Midbrain (tissue), 1 donor: ENCODE measurements at regions not wholly inside any gene's neighbourhood (a gene's known extent, or its start where the extent isn't known, plus 50 kb on each side); places are given as distances from the start of the nearest gene placed in this dataset.
"Not testable (repeated sequence)": the region's sequence is repeated elsewhere in the genome, so short reads cannot be mapped to it uniquely, and the experiment has no call there.

Experiments used
- DNase-seq: peaks from one replicate; lab custom pipeline; 2025; lab: John Stamatoyannopoulos, UW

- DNase-seq = no peak
These were observed 213.5 kb upstream of the POU1F1 start for GRCh38 chr3:87489892-87490291.

GRCh38 chr3:87488765-87489164 lies 212.4 kb upstream of the POU1F1 start:
- DNase-seq = no peak

GRCh38 chr3:87486635-87487034 lies 210.3 kb upstream of the POU1F1 start:
- DNase-seq = not testable (repeated sequence)

GRCh38 chr3:87486115-87486514 lies 209.7 kb upstream of the POU1F1 start:
- no peak for DNase-seq

GRCh38 chr3:87478716-87479115 lies 202.3 kb upstream of the POU1F1 start:
- DNase-seq = no peak

- no peak for DNase-seq
These were observed 197.6 kb upstream of the POU1F1 start for GRCh38 chr3:87473944-87474343.

GRCh38 chr3:87468938-87469337 lies 192.6 kb upstream of the POU1F1 start:
- no peak for DNase-seq

GRCh38 chr3:87468235-87468634 lies 191.9 kb upstream of the POU1F1 start:
- DNase-seq = no peak

- no peak for DNase-seq
These were observed 185.8 kb upstream of the POU1F1 start for GRCh38 chr3:87462228-87462627.

- DNase-seq = no peak
These were observed 185.1 kb upstream of the POU1F1 start for GRCh38 chr3:87461443-87461842.

GRCh38 chr3:87461036-87461435 lies 184.7 kb upstream of the POU1F1 start:
- DNase-seq = no peak

- no peak for DNase-seq
These were observed 172.2 kb upstream of the POU1F1 start for GRCh38 chr3:87448558-87448957.

GRCh38 chr3:87446849-87447387 lies 170.5 kb upstream of the POU1F1 start:
- no peak for DNase-seq

GRCh38 chr3:87442470-87442869 lies 166.1 kb upstream of the POU1F1 start:
- no peak for DNase-seq

- DNase-seq = no peak
These were observed 161.4 kb upstream of the POU1F1 start for GRCh38 chr3:87437765-87438164.

GRCh38 chr3:87436781-87437543 lies 160.6 kb upstream of the POU1F1 start:
- DNase-seq = no peak

GRCh38 chr3:87435926-87436620 lies 159.7 kb upstream of the POU1F1 start:
- no peak for DNase-seq

- DNase-seq = not testable (repeated sequence)
These were observed 157.1 kb upstream of the POU1F1 start for GRCh38 chr3:87433445-87433844.

- DNase-seq = no peak
These were observed 150.5 kb upstream of the POU1F1 start for GRCh38 chr3:87426918-87427317.

GRCh38 chr3:87425056-87425455 lies 148.7 kb upstream of the POU1F1 start:
- no peak for DNase-seq

- DNase-seq = no peak
These were observed 147.0 kb upstream of the POU1F1 start for GRCh38 chr3:87423336-87423735.

- no peak for DNase-seq
These were observed 145.9 kb upstream of the POU1F1 start for GRCh38 chr3:87422333-87422732.

GRCh38 chr3:87420171-87420570 lies 143.8 kb upstream of the POU1F1 start:
- DNase-seq = no peak
